ENCODE measurements at regions not wholly inside any gene's neighbourhood (a gene's known extent, or its start where the extent isn't known, plus 50 kb on each side); places are given as distances from the start of the nearest gene placed in this dataset.

DNA sequence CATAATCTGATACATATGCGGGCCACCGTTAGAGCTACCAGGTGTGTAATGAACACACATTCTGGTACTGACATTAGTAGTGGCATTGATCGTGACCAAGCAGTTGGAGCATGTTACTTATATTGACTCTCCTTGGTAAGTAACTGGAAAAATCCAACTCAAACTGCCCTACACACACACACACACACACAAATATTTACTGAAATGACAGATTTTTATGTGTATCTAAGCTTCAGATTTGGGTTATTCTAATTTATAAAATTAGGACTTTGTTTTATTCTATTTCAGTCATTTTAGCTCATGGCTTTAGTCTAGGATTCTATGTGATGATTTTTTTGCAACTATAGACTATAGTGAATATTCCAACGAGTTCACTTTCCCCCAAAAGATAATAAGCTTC lies 1280.2 kb upstream of the ACO1 start:
- Histone ChIP-seq H4K20me1 (ENCODE audit: insufficient read depth, low read length) (no peaks in the 10 kb centered on the region), H3K27ac (ENCODE audit: insufficient read depth, low read length) (no peak overlapping the region), H2AFZ (replicated peaks; ENCODE audit: low read length, poor library complexity) (no peak overlapping the region), H3K4ac (ENCODE audit: low read depth, low read length) (no peak overlapping the region), H2BK5ac (ENCODE audit: low read depth, low read length, poor library complexity, severe bottlenecking) (no peak overlapping the region), H3K9ac (ENCODE audit: low read depth, low read length) (no peak overlapping the region), H3K23ac (ENCODE audit: low read depth, low read length) (no peak overlapping the region), H3K14ac (replicated peaks; ENCODE audit: low read depth, low read length) (no peak overlapping the region), H3K9me1 (ENCODE audit: insufficient read depth, low read length) (no peaks in the 10 kb centered on the region), H3K27me3 (ENCODE audit: control insufficient read depth, insufficient read depth, low read length) (no peaks in the 10 kb centered on the region), H3K4me3 (ENCODE audit: insufficient read depth, low read depth, low read length) (no peak overlapping the region), H3K79me1 (ENCODE audit: low read depth in 1 of 2, low read length in 2 of 2) (no peaks in the 10 kb centered on the region), H3K36me3 (ENCODE audit: control insufficient read depth, insufficient read depth, low read length) (no peaks in the 10 kb centered on the region), H2AK9ac (replicated peaks; ENCODE audit: low read depth, low read length, poor library complexity) (no peak overlapping the region), H3K9me3 (ENCODE audit: control insufficient read depth, insufficient read depth, low read length) (no peaks in the 10 kb centered on the region), H2BK20ac (ENCODE audit: low read depth, low read length) (no peak overlapping the region), H3K4me1 (ENCODE audit: control insufficient read depth, insufficient read depth, low read length) (no peaks in the 10 kb centered on the region), H3K56ac (ENCODE audit: extremely low read depth, insufficient read depth, low read length) (no peak overlapping the region), H2BK120ac (ENCODE audit: low read depth, low read length) (no peak overlapping the region), H3K18ac (ENCODE audit: low read depth, low read length) (no peak overlapping the region), H4K91ac (ENCODE audit: insufficient read depth, low read depth, low read length) (no peak overlapping the region), H4K5ac (ENCODE audit: low read depth, low read length) (no peak overlapping the region), H3K4me2 (ENCODE audit: low read depth, low read length) (no peak overlapping the region), H4K8ac (ENCODE audit: low read depth in 2 of 2, low read length in 2 of 2) (no peak overlapping the region), H2AK5ac (ENCODE audit: low read depth, low read length) (no peak overlapping the region), H2BK15ac (ENCODE audit: low read depth, low read length) (no peak overlapping the region)
- CTCF ChIA-PET, result no interaction called here
- WGBS, 2 experiments (ENCODE audit: extremely low coverage in 2 of 2, insufficient read length in 1 of 2), result no CpG with 5 or more reads among the region's 4 CpGs
- intact Hi-C loops (cut with micrococcal nuclease), result no loop called here
- POLR2A ChIA-PET (ENCODE audit: unreplicated experiment), result no interaction called here
- dilution Hi-C loops (cut with HindIII; ENCODE audit: low sequenced_read_pairs, unreplicated experiment), result no loop called here
- DNase-seq (no peak), ATAC-seq (ENCODE audit: low read depth) (no peak)
- TF ChIP-seq RFX5 (IDR thresholded peaks at IDR 0.05; ENCODE audit: low read depth, low read length), result no peak
- TF ChIP-seq, protein P1, sequence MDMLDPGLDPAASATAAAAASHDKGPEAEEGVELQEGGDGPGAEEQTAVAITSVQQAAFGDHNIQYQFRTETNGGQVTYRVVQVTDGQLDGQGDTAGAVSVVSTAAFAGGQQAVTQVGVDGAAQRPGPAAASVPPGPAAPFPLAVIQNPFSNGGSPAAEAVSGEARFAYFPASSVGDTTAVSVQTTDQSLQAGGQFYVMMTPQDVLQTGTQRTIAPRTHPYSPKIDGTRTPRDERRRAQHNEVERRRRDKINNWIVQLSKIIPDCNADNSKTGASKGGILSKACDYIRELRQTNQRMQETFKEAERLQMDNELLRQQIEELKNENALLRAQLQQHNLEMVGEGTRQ (IDR thresholded peaks at IDR 0.05; ENCODE audit: low read depth, low read length), result no peak
- TF ChIP-seq MAFK (IDR thresholded peaks at IDR 0.05; ENCODE audit: low read depth, low read length), result peak; percentile 76
- BruUV-seq (replicated peaks), result no TSS peak
- in situ Hi-C loops (cut with MboI; ENCODE audit: low sequenced_read_pairs), result no loop called here
